IMR-90 (cell line): ENCODE measurements at regions not wholly inside any gene's neighbourhood (a gene's known extent, or its start where the extent isn't known, plus 50 kb on each side); places are given as distances from the start of the nearest gene placed in this dataset.

Experiments used
- ATAC-seq: fragments of 200-7000 bp; cut with Tn5 transposase; 2 replicates; pipeline ENCODE4 v1.9.1; 2020; ENCODE audit warnings: low read depth, mild to moderate bottlenecking, moderate library complexity
- BruUV-seq: library from RNA; stranded (reverse); fragments of 400-500 nt; replicated peaks from 2 replicates; lab custom pipeline; 2021; lab: Mats Ljungman, UMichigan
- CTCF ChIA-PET: fragments of 300-600 bp; formaldehyde crosslinking; extraction: SDS; loops from one replicate; lab custom pipeline; 2021; ENCODE audit warnings: antibody characterized with exemption; lab: Yijun Ruan, JAX
- POLR2A ChIA-PET: fragments of 300-600 bp; sonication (Branson Sonifier 250); formaldehyde crosslinking; loops from one replicate; lab custom pipeline; 2022; ENCODE audit warnings: antibody characterized with exemption; ENCODE audit not compliant: unreplicated experiment; lab: Charles Lee
- DNase-seq: peaks from one replicate; pipeline ENCODE4 v3.0.0; 2013
- H2AFZ ChIP-seq: replicated peaks from 2 replicates; pipeline ENCODE3; 2013; ENCODE audit warnings: low read length, mild to moderate bottlenecking; ENCODE audit not compliant: poor library complexity
- H2AK5ac ChIP-seq: 2 replicates; pipeline ENCODE4 v1.6.1; 2013; ENCODE audit warnings: low read depth, low read length, inconsistent platforms
- H2AK9ac ChIP-seq: replicated peaks from 2 replicates; pipeline ENCODE3; 2013; ENCODE audit warnings: mild to moderate bottlenecking, low read depth, low read length, moderate library complexity; ENCODE audit not compliant: poor library complexity
- H2BK120ac ChIP-seq: 2 replicates; pipeline ENCODE4 v1.6.1; 2013; ENCODE audit warnings: low read depth, low read length, inconsistent platforms
- H2BK15ac ChIP-seq: 3 replicates; pipeline ENCODE4 v1.6.1; 2013; ENCODE audit warnings: low read depth, low read length, inconsistent platforms
- H2BK20ac ChIP-seq: 2 replicates; pipeline ENCODE4 v1.6.1; 2013; ENCODE audit warnings: low read depth, mild to moderate bottlenecking, inconsistent platforms, low read length, moderate library complexity
- H2BK5ac ChIP-seq: 2 replicates; pipeline ENCODE4 v1.6.1; 2013; ENCODE audit warnings: mild to moderate bottlenecking, low read depth, low read length, inconsistent platforms; ENCODE audit not compliant: poor library complexity, severe bottlenecking
- H3K14ac ChIP-seq: replicated peaks from 2 replicates; pipeline ENCODE4 v1.6.1; 2013; ENCODE audit warnings: low read depth, low read length, inconsistent platforms
- H3K18ac ChIP-seq: 2 replicates; pipeline ENCODE4 v1.6.1; 2013; ENCODE audit warnings: low read depth, low read length, control low read depth
- H3K23ac ChIP-seq: 2 replicates; pipeline ENCODE4 v1.6.1; 2013; ENCODE audit warnings: low read depth, low read length, inconsistent platforms
- H3K27ac ChIP-seq: 2 replicates; pipeline ENCODE4 v1.5.1; 2013; ENCODE audit warnings: mild to moderate bottlenecking, control low read depth, low read length; ENCODE audit not compliant: insufficient read depth
- H3K27me3 ChIP-seq: 2 replicates; pipeline ENCODE4 v1.6.1; 2013; ENCODE audit warnings: low read length; ENCODE audit not compliant: control insufficient read depth, insufficient read depth
- H3K36me3 ChIP-seq: 2 replicates; pipeline ENCODE4 v1.6.1; 2013; ENCODE audit warnings: low read length, mixed read lengths; ENCODE audit not compliant: control insufficient read depth, insufficient read depth
- H3K4ac ChIP-seq: 2 replicates; pipeline ENCODE4 v1.6.1; 2013; ENCODE audit warnings: low read depth, low read length, inconsistent platforms
- H3K4me1 ChIP-seq: 2 replicates; pipeline ENCODE4 v1.6.1; 2013; ENCODE audit warnings: low read length, mixed read lengths; ENCODE audit not compliant: control insufficient read depth, insufficient read depth
- H3K4me2 ChIP-seq: 2 replicates; pipeline ENCODE4 v1.6.1; 2013; ENCODE audit warnings: low read depth, mild to moderate bottlenecking, control low read depth, low read length, moderate library complexity
- H3K4me3 ChIP-seq: 2 replicates; pipeline ENCODE4 v1.5.1; 2013; ENCODE audit warnings: low read depth, mild to moderate bottlenecking, control low read depth, low read length, moderate library complexity; ENCODE audit not compliant: insufficient read depth
- H3K56ac ChIP-seq: 2 replicates; pipeline ENCODE4 v1.6.1; 2013; ENCODE audit warnings: low read length, inconsistent platforms; ENCODE audit not compliant: insufficient read depth; ENCODE audit errors: extremely low read depth
- H3K79me1 ChIP-seq, 2 experiments: 2 replicates each; pipeline ENCODE4 v1.6.1; 2013; ENCODE audit warnings: low read length in 2 of 2, inconsistent platforms in 1 of 2, low read depth in 1 of 2
- H3K9ac ChIP-seq: 2 replicates; pipeline ENCODE4 v1.6.1; 2013; ENCODE audit warnings: low read depth, low read length, control low read depth
- H3K9me1 ChIP-seq: 2 replicates; pipeline ENCODE4 v1.6.1; 2013; ENCODE audit warnings: low read length, inconsistent platforms; ENCODE audit not compliant: insufficient read depth
- H3K9me3 ChIP-seq: 2 replicates; pipeline ENCODE4 v1.6.1; 2013; ENCODE audit warnings: low read length; ENCODE audit not compliant: control insufficient read depth, insufficient read depth
- H4K20me1 ChIP-seq: 2 replicates; pipeline ENCODE4 v1.6.1; 2013; ENCODE audit warnings: low read length, inconsistent platforms; ENCODE audit not compliant: insufficient read depth
- H4K5ac ChIP-seq: 2 replicates; pipeline ENCODE4 v1.6.1; 2013; ENCODE audit warnings: mild to moderate bottlenecking, low read depth, low read length, control low read depth
- H4K8ac ChIP-seq, 2 experiments: 2 replicates each; pipeline ENCODE4 v1.6.1; 2013; ENCODE audit warnings: low read depth in 2 of 2, low read length in 2 of 2, control low read depth in 1 of 2, inconsistent platforms in 1 of 2
- H4K91ac ChIP-seq: 2 replicates; pipeline ENCODE4 v1.6.1; 2013; ENCODE audit warnings: low read depth, low read length, inconsistent platforms; ENCODE audit not compliant: insufficient read depth
- CEBPB ChIP-seq: IDR thresholded peaks from 2 replicates; pipeline ENCODE4 v1.6.1; 2012; ENCODE audit warnings: low read depth, low read length, improper control_type of control experiment
- POLR2A ChIP-seq: IDR thresholded peaks from 2 replicates; pipeline ENCODE4 v1.6.1; 2012; ENCODE audit warnings: mild to moderate bottlenecking, low read depth, low read length
- RFX5 ChIP-seq: IDR thresholded peaks from 2 replicates; pipeline ENCODE4 v1.8.0; 2012; ENCODE audit warnings: low read depth, mild to moderate bottlenecking, low read length, moderate library complexity
- SMC3 ChIP-seq: fragments of 150-350 bp; IDR thresholded peaks from 2 replicates; pipeline ENCODE4 v1.6.1; 2016; ENCODE audit warnings: low read depth, mild to moderate bottlenecking, antibody characterized with exemption, low read length, moderate library complexity
- WGBS, 2 experiments: methylation state at CpG; one replicate each; pipeline versions ENCODE4 v1.1.5 to v1.1.7; 2013; ENCODE audit warnings: missing lambda C conversion rate in 2 of 2; ENCODE audit not compliant: insufficient read length in 1 of 2; ENCODE audit errors: extremely low coverage in 2 of 2; 5-methylcytosine and 5-hydroxymethylcytosine counted together
- dilution Hi-C: fragments of 300-500 bp; cut with HindIII; formaldehyde crosslinking; loops from one replicate; pipeline ENCODE4 v1.14.3; 2018; ENCODE audit warnings: low sequenced_read_pairs; ENCODE audit not compliant: unreplicated experiment
- in situ Hi-C: fragments of 300-500 bp; cut with MboI; formaldehyde crosslinking; loops from 3 replicates; pipeline ENCODE4 v1.14.3; 2019; ENCODE audit warnings: low sequenced_read_pairs, inconsistent platforms, mixed read lengths
- intact Hi-C: fragments of 100-400 bp; cut with micrococcal nuclease; formaldehyde crosslinking; loops from 2 replicates; pipeline ENCODE4 v1.10.0; 2022
- TF ChIP-seq, protein P1 (sequence below): fragments of 150-350 bp; IDR thresholded peaks from 2 replicates; pipeline ENCODE4 v1.6.1; 2017; ENCODE audit warnings: mild to moderate bottlenecking, antibody characterized with exemption, low read length, low read depth

DNA sequence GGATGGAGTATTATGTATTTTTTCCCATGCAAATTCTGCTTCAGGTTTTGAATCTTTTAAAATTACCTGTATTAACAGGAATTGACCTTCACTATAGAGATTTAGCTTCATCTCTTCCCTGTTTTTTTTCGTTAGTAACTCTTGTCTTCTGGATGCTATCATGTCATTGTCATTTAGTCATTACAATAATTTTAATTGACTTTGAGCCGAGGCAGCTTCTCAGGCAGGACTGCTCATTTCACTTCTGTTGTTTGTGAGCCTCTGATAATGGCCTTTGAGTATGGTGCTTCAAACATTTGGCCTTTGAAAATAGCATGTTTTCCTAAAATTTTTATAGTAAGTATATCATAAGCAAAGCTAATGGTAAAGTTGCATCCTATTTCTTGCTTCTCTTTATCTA, 375.1 kb upstream of the MMS22L start:
- Histone ChIP-seq H3K18ac (no peak overlapping the region), H3K56ac (no peak overlapping the region), H3K36me3 (no peaks in the 10 kb centered on the region), H3K4ac (no peak overlapping the region), H4K5ac (no peak overlapping the region), H4K91ac (no peak overlapping the region), H3K27ac (no peak overlapping the region), H3K27me3 (peaks cover 1% of the 10 kb centered on the region; the same call in 1 of the 2 replicates), H3K14ac (no peak overlapping the region), H2BK15ac (no peak overlapping the region), H3K9me3 (no peaks in the 10 kb centered on the region), H2BK20ac (no peak overlapping the region), H2AK9ac (no peak overlapping the region), H3K4me1 (no peaks in the 10 kb centered on the region), H4K20me1 (no peaks in the 10 kb centered on the region), H3K9ac (no peak overlapping the region), H2AFZ (no peak overlapping the region), H3K23ac (no peak overlapping the region), H4K8ac (no peak overlapping the region), H3K79me1 (no peaks in the 10 kb centered on the region), H3K9me1 (no peaks in the 10 kb centered on the region), H3K4me3 (no peak overlapping the region), H2BK120ac (no peak overlapping the region), H3K4me2 (no peak overlapping the region), H2BK5ac (no peak overlapping the region), H2AK5ac (no peak overlapping the region)
- WGBS, 2 experiments: no CpG with 5 or more reads among the region's 2 CpGs
- POLR2A ChIA-PET: no interaction called here
- ATAC-seq (no peak), DNase-seq (no peak)
- in situ Hi-C loops (no loop called here), dilution Hi-C loops (no loop called here), intact Hi-C loops (no loop called here)
- CTCF ChIA-PET: no interaction called here
- BruUV-seq: no TSS peak
- TF ChIP-seq RFX5: no peak
- TF ChIP-seq, protein P1, sequence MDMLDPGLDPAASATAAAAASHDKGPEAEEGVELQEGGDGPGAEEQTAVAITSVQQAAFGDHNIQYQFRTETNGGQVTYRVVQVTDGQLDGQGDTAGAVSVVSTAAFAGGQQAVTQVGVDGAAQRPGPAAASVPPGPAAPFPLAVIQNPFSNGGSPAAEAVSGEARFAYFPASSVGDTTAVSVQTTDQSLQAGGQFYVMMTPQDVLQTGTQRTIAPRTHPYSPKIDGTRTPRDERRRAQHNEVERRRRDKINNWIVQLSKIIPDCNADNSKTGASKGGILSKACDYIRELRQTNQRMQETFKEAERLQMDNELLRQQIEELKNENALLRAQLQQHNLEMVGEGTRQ: no peak
- TF ChIP-seq SMC3: no peak
- TF ChIP-seq CEBPB: no peak
- TF ChIP-seq POLR2A: no peak
